PFSK-1 (cell line): ENCODE measurements at regions not wholly inside any gene's neighbourhood (a gene's known extent, or its start where the extent isn't known, plus 50 kb on each side); places are given as distances from the start of the nearest gene placed in this dataset.

ENCODE experiments used
- FOXP2 ChIP-seq: optimal IDR thresholded peaks from 2 replicates; pipeline ENCODE3; 2011; ENCODE audit warnings: borderline replicate concordance, control low read depth, inconsistent platforms; ENCODE audit not compliant: insufficient read depth; ENCODE audit errors: extremely low read length, extremely low read depth
- POLR2AphosphoS5 ChIP-seq: IDR thresholded peaks from 2 replicates; pipeline ENCODE4 v1.6.1; 2012; ENCODE audit warnings: low read depth, mild to moderate bottlenecking, control low read depth, low read length, moderate library complexity
- REST ChIP-seq, 2 experiments: IDR thresholded peaks; 2 replicates each; pipeline versions ENCODE4 v1.6.1 to v1.8.0; 2011 to 2012; ENCODE audit warnings: low read depth in 2 of 2, low read length in 2 of 2, control low read depth in 1 of 2, inconsistent platforms in 1 of 2, mild to moderate bottlenecking in 1 of 2, moderate library complexity in 1 of 2; ENCODE audit not compliant: insufficient read depth in 1 of 2
- SIN3A ChIP-seq: IDR thresholded peaks from 2 replicates; pipeline ENCODE4 v1.6.1; 2012; ENCODE audit warnings: mild to moderate bottlenecking, low read length, moderate library complexity, borderline replicate concordance; ENCODE audit not compliant: insufficient read depth
- TAF1 ChIP-seq: IDR thresholded peaks from 2 replicates; pipeline ENCODE4 v1.6.1; 2012; ENCODE audit warnings: low read length, control low read depth, borderline replicate concordance; ENCODE audit not compliant: insufficient read depth

DNA sequence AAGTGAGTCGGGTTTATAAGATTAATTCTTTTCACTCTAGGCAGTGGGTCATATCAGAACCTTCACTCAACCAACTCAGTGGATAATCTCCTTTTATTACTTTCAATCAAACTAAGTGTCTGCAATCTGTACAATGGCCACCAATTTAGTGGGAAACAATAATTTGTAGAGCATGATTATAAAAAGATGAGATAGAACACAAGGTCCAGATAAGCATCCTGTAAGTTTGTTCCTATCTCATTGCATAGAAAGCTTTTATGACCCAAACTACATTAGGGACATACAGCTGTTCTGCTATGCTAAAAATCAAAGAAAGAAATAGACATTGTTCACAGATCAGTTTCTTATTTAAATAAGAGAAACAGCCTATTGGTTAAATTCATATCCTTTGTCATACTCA, 341.4 kb upstream of the PSMD7 start:
- TF ChIP-seq TAF1 (no peak), FOXP2 (no peak), REST (IDR thresholded peaks at IDR 0.05; ENCODE audit: insufficient read depth in 1 of 2, low read depth in 2 of 2, low read length in 2 of 2) (no peak), POLR2AphosphoS5 (no peak), SIN3A (no peak)
